ENCODE measurements at regions not wholly inside any gene's neighbourhood (a gene's known extent, or its start where the extent isn't known, plus 50 kb on each side); places are given as distances from the start of the nearest gene placed in this dataset.

- Histone ChIP-seq H3K27ac (ENCODE audit: low read length) (no peak overlapping the region), H2AFZ (ENCODE audit: low read depth, low read length) (no peak overlapping the region), H3K4me3 (ENCODE audit: low read depth in 1 of 2, low read length in 2 of 2) (no peak overlapping the region), H3K4me1 (ENCODE audit: insufficient read depth, low read length) (0 out of 2 replicates have a peak, but pooled peaks cover 6% of the 10 kb centered on the region), H3K9ac (ENCODE audit: low read depth, low read length) (no peak overlapping the region), H3K36me3 (ENCODE audit: insufficient read depth, low read length) (no peaks in the 10 kb centered on the region), H3K4me2 (ENCODE audit: insufficient read depth, low read length) (no peak overlapping the region), H3K79me2 (ENCODE audit: insufficient read depth, low read length) (no peaks in the 10 kb centered on the region), H4K20me1 (ENCODE audit: insufficient read depth, low read length) (no peaks in the 10 kb centered on the region), H3K27me3 (ENCODE audit: insufficient read depth, low read length, poor library complexity) (no peaks in the 10 kb centered on the region), H3K9me3 (ENCODE audit: insufficient read depth, low read length, severe bottlenecking) (no peaks in the 10 kb centered on the region)
- ATAC-seq (ENCODE audit: insufficient read depth, low read depth) (no peak), DNase-seq (no peak)
- TF ChIP-seq CTCF (IDR thresholded peaks at IDR 0.05; ENCODE audit: borderline replicate concordance, extremely low read depth, low read length, poor library complexity, severe bottlenecking), result no peak
- TF ChIP-seq EZH2 (IDR thresholded peaks at IDR 0.05; ENCODE audit: borderline replicate concordance, low read depth, low read length, severe bottlenecking), result no peak
These were observed 144.8 kb downstream of the ETS2 start for GRCh38 chr21:38950435-38951094.

GRCh38 chr21:38949070-38949380 is 143.3 kb downstream of the ETS2 start:
- no peak overlapping the region for H2AFZ ChIP-seq (ENCODE audit: low read depth, low read length)
- H3K4me2 ChIP-seq (ENCODE audit: insufficient read depth, low read length), result no peak overlapping the region
- H4K20me1 ChIP-seq (ENCODE audit: insufficient read depth, low read length), result no peaks in the 10 kb centered on the region
- H3K36me3 ChIP-seq (ENCODE audit: insufficient read depth, low read length), result no peaks in the 10 kb centered on the region
- H3K9ac ChIP-seq (ENCODE audit: low read depth, low read length), result no peak overlapping the region
- H3K79me2 ChIP-seq (ENCODE audit: insufficient read depth, low read length), result no peaks in the 10 kb centered on the region
- no peaks in the 10 kb centered on the region for H3K27me3 ChIP-seq (ENCODE audit: insufficient read depth, low read length, poor library complexity)
- ATAC-seq (ENCODE audit: insufficient read depth, low read depth) (no peak), DNase-seq (no peak)
- no peak overlapping the region for H3K27ac ChIP-seq (ENCODE audit: low read length)
- no peaks in the 10 kb centered on the region for H3K9me3 ChIP-seq (ENCODE audit: insufficient read depth, low read length, severe bottlenecking)
- no peak for TF ChIP-seq CTCF (IDR thresholded peaks at IDR 0.05; ENCODE audit: borderline replicate concordance, extremely low read depth, low read length, poor library complexity, severe bottlenecking)
- TF ChIP-seq EZH2 (IDR thresholded peaks at IDR 0.05; ENCODE audit: borderline replicate concordance, low read depth, low read length, severe bottlenecking), result no peak
- no peak overlapping the region for H3K4me3 ChIP-seq (ENCODE audit: low read depth in 1 of 2, low read length in 2 of 2)
- H3K4me1 ChIP-seq (ENCODE audit: insufficient read depth, low read length), result no peaks in the 10 kb centered on the region

- H3K27ac ChIP-seq (ENCODE audit: low read length), result no peak overlapping the region; the same call in 1 of the 2 replicates
- ATAC-seq (ENCODE audit: insufficient read depth, low read depth), result no peak
- no peak for DNase-seq
- no peak overlapping the region for H3K4me2 ChIP-seq (ENCODE audit: insufficient read depth, low read length)
- TF ChIP-seq EZH2 (IDR thresholded peaks at IDR 0.05; ENCODE audit: borderline replicate concordance, low read depth, low read length, severe bottlenecking), result no peak
- H3K27me3 ChIP-seq (ENCODE audit: insufficient read depth, low read length, poor library complexity), result no peaks in the 10 kb centered on the region
- no peaks in the 10 kb centered on the region for H3K9me3 ChIP-seq (ENCODE audit: insufficient read depth, low read length, severe bottlenecking)
- H3K36me3 ChIP-seq (ENCODE audit: insufficient read depth, low read length), result no peaks in the 10 kb centered on the region
- no peaks in the 10 kb centered on the region for H3K79me2 ChIP-seq (ENCODE audit: insufficient read depth, low read length)
- no peaks in the 10 kb centered on the region for H4K20me1 ChIP-seq (ENCODE audit: insufficient read depth, low read length)
- H3K4me3 ChIP-seq (ENCODE audit: low read depth in 1 of 2, low read length in 2 of 2), result no peak overlapping the region
- no peaks in the 10 kb centered on the region for H3K4me1 ChIP-seq (ENCODE audit: insufficient read depth, low read length)
- no peak overlapping the region for H3K9ac ChIP-seq (ENCODE audit: low read depth, low read length)
- H2AFZ ChIP-seq (ENCODE audit: low read depth, low read length), result no peak overlapping the region
These were observed 142.8 kb downstream of the ETS2 start for GRCh38 chr21:38948377-38949069.

- Histone ChIP-seq H3K36me3 (ENCODE audit: insufficient read depth, low read length) (no peaks in the 10 kb centered on the region), H3K4me2 (ENCODE audit: insufficient read depth, low read length) (no peak overlapping the region), H4K20me1 (ENCODE audit: insufficient read depth, low read length) (no peaks in the 10 kb centered on the region), H3K4me1 (ENCODE audit: insufficient read depth, low read length) (no peaks in the 10 kb centered on the region), H2AFZ (ENCODE audit: low read depth, low read length) (no peak overlapping the region), H3K9ac (ENCODE audit: low read depth, low read length) (no peak overlapping the region), H3K27ac (ENCODE audit: low read length) (no peak overlapping the region), H3K27me3 (ENCODE audit: insufficient read depth, low read length, poor library complexity) (no peaks in the 10 kb centered on the region), H3K79me2 (ENCODE audit: insufficient read depth, low read length) (no peaks in the 10 kb centered on the region), H3K4me3 (ENCODE audit: low read depth in 1 of 2, low read length in 2 of 2) (no peak overlapping the region), H3K9me3 (ENCODE audit: insufficient read depth, low read length, severe bottlenecking) (no peaks in the 10 kb centered on the region)
- TF ChIP-seq CTCF (IDR thresholded peaks at IDR 0.05; ENCODE audit: borderline replicate concordance, extremely low read depth, low read length, poor library complexity, severe bottlenecking) (no peak), EZH2 (IDR thresholded peaks at IDR 0.05; ENCODE audit: borderline replicate concordance, low read depth, low read length, severe bottlenecking) (no peak)
- DNase-seq (no peak), ATAC-seq (ENCODE audit: insufficient read depth, low read depth) (no peak)
These were observed 140.0 kb downstream of the ETS2 start for GRCh38 chr21:38945545-38946245.
